A549 (cell line): ENCODE measurements at regions not wholly inside any gene's neighbourhood (a gene's known extent, or its start where the extent isn't known, plus 50 kb on each side); places are given as distances from the start of the nearest gene placed in this dataset.

ENCODE experiments used
- CTCF ChIP-seq: fragments of >200 bp; sonication (Bioruptor Twin); formaldehyde crosslinking; IDR thresholded peaks from 3 replicates; pipeline ENCODE4 v1.5.1; 2016
- JUN ChIP-seq, 2 experiments: fragments of >200 bp; sonication (Bioruptor Twin); formaldehyde crosslinking; IDR thresholded peaks; 2 replicates in 1 of 2; 3 replicates in 1 of 2; pipeline ENCODE4 v1.6.1; 2016 to 2017
- MAFK ChIP-seq: fragments of 450-650 bp; IDR thresholded peaks from 2 replicates; pipeline ENCODE4 v1.6.1; 2014; ENCODE audit not compliant: partially characterized antibody
- POLR2A ChIP-seq: IDR thresholded peaks from 2 replicates; pipeline ENCODE4 v1.6.1; 2012; ENCODE audit warnings: mild to moderate bottlenecking, low read length
- POLR2AphosphoS2 ChIP-seq: conservative IDR thresholded peaks from 2 replicates; pipeline ENCODE4 v1.6.1; 2012; ENCODE audit warnings: low read length, improper control_type of control experiment, inconsistent platforms
- SMC3 ChIP-seq: fragments of >200 bp; sonication (Bioruptor Twin); formaldehyde crosslinking; IDR thresholded peaks from 3 replicates; pipeline ENCODE4 v1.6.1; 2018; ENCODE audit warnings: inconsistent platforms
- TF ChIP-seq, protein P1 (sequence below): fragments of >200 bp; sonication (Bioruptor Twin); formaldehyde crosslinking; IDR thresholded peaks from 3 replicates; pipeline ENCODE4 v1.6.1; 2016
- TF ChIP-seq, protein P2 (sequence below): fragments of 450-650 bp; IDR thresholded peaks from 2 replicates; pipeline ENCODE4 v1.6.1; 2014; ENCODE audit warnings: antibody characterized with exemption

DNA sequence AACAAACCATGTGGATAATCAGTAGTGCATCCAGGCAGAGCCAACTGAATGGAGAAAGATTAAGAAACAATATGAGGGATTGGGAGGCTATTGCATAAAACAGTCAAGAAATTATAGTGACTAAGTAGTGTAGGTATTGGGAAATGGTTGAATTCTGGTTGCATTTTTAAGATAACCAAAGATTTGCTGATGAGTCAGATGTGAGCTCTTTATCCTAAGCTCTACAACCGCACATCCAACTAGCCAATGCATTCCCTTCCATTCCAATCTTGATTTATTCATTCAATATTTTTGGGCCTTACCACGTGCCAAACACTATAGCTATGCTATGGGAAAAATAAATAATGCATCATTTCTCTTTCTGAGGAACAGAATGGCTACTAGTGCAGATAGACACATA lies 524.5 kb upstream of the RGMB start:
- TF ChIP-seq, protein P1, sequence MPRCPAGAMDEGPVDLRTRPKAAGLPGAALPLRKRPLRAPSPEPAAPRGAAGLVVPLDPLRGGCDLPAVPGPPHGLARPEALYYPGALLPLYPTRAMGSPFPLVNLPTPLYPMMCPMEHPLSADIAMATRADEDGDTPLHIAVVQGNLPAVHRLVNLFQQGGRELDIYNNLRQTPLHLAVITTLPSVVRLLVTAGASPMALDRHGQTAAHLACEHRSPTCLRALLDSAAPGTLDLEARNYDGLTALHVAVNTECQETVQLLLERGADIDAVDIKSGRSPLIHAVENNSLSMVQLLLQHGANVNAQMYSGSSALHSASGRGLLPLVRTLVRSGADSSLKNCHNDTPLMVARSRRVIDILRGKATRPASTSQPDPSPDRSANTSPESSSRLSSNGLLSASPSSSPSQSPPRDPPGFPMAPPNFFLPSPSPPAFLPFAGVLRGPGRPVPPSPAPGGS = no peak
- TF ChIP-seq CTCF (no peak), JUN (IDR thresholded peaks at IDR 0.05) (no peak), SMC3 (no peak), POLR2AphosphoS2 (no peak), POLR2A (no peak), MAFK (no peak)
- TF ChIP-seq, protein P2, sequence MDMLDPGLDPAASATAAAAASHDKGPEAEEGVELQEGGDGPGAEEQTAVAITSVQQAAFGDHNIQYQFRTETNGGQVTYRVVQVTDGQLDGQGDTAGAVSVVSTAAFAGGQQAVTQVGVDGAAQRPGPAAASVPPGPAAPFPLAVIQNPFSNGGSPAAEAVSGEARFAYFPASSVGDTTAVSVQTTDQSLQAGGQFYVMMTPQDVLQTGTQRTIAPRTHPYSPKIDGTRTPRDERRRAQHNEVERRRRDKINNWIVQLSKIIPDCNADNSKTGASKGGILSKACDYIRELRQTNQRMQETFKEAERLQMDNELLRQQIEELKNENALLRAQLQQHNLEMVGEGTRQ = no peak
